ENCODE measurements at regions not wholly inside any gene's neighbourhood (a gene's known extent, or its start where the extent isn't known, plus 50 kb on each side); places are given as distances from the start of the nearest gene placed in this dataset.
A peak's percentile ranks its signal among the peaks of the same experiment; 100 is the strongest.

- intact Hi-C loops (cut with micrococcal nuclease), result no loop called here
- POLR2A ChIA-PET, result no interaction called here
- no peaks in the 10 kb centered on the region for H3K9me3 Mint-ChIP-seq (ENCODE audit: unreplicated experiment)
Measured at GRCh38 chr18:77677536-77677935, 427.9 kb downstream of the GALR1 start.

GRCh38 chr18:77679869-77680268 lies 430.2 kb downstream of the GALR1 start:
- no peak for TF ChIP-seq CTCF (IDR thresholded peaks at IDR 0.05; ENCODE audit: unreplicated experiment)
- Mint-ChIP-seq H3K4me1 (ENCODE audit: insufficient read depth, unreplicated experiment) (no peaks in the 10 kb centered on the region), H3K9me3 (ENCODE audit: unreplicated experiment) (no peaks in the 10 kb centered on the region), H3K4me3 (ENCODE audit: unreplicated experiment) (no peak overlapping the region), H3K27me3 (ENCODE audit: insufficient read depth, unreplicated experiment) (peaks cover 36% of the 10 kb centered on the region), H3K27ac (ENCODE audit: low read depth, unreplicated experiment) (no peak overlapping the region), H3K36me3 (ENCODE audit: insufficient read depth, unreplicated experiment) (no peaks in the 10 kb centered on the region)
- ChIA-PET CTCF (no interaction called here), POLR2A (no interaction called here)
- intact Hi-C loops (cut with micrococcal nuclease), result no loop called here
- no TSS peak for BruUV-seq (replicated peaks)
- no peak for DNase-seq (ENCODE audit: unreplicated experiment)

More at GRCh38 chr18:77677536-77677935, 427.9 kb downstream of the GALR1 start:
- no peaks in the 10 kb centered on the region for H3K4me1 Mint-ChIP-seq (ENCODE audit: insufficient read depth, unreplicated experiment)
- DNase-seq (ENCODE audit: unreplicated experiment), result no peak
- no TSS peak for BruUV-seq (replicated peaks)
- CTCF ChIA-PET, result interaction anchor here (0.5 kb wide), 1 partner anchor 29 kb away, joined by 3 read pairs; no protein-coding TSS in a partner anchor
- no peak overlapping the region for H3K4me3 Mint-ChIP-seq (ENCODE audit: unreplicated experiment)
- no peaks in the 10 kb centered on the region for H3K36me3 Mint-ChIP-seq (ENCODE audit: insufficient read depth, unreplicated experiment)
- H3K27ac Mint-ChIP-seq (ENCODE audit: low read depth, unreplicated experiment), result no peak overlapping the region
- no peak for TF ChIP-seq CTCF (IDR thresholded peaks at IDR 0.05; ENCODE audit: unreplicated experiment)
- H3K27me3 Mint-ChIP-seq (ENCODE audit: insufficient read depth, unreplicated experiment), result peaks cover 34% of the 10 kb centered on the region

- peak; percentile 23 for DNase-seq (ENCODE audit: unreplicated experiment)
- peaks cover 39% of the 10 kb centered on the region for H3K27me3 Mint-ChIP-seq (ENCODE audit: insufficient read depth, unreplicated experiment)
- H3K9me3 Mint-ChIP-seq (ENCODE audit: unreplicated experiment), result no peaks in the 10 kb centered on the region
- CTCF ChIA-PET, result interaction anchor here (0.6 to 1.8 kb wide), 5 partner anchors 488 to 897 kb away, joined by 3 to 4 read pairs (median 3); no protein-coding TSS in a partner anchor
- no peaks in the 10 kb centered on the region for H3K36me3 Mint-ChIP-seq (ENCODE audit: insufficient read depth, unreplicated experiment)
- H3K4me3 Mint-ChIP-seq (ENCODE audit: unreplicated experiment), result no peak overlapping the region
- no peak overlapping the region for H3K27ac Mint-ChIP-seq (ENCODE audit: low read depth, unreplicated experiment)
- BruUV-seq (replicated peaks), result no TSS peak
- intact Hi-C loops (cut with micrococcal nuclease), result loop anchor here (5.0 to 10.0 kb wide), 3 partner anchors 255 to 778 kb away; no protein-coding TSS in a partner anchor
- H3K4me1 Mint-ChIP-seq (ENCODE audit: insufficient read depth, unreplicated experiment), result no peaks in the 10 kb centered on the region
- POLR2A ChIA-PET, result no interaction called here
- no peak for TF ChIP-seq CTCF (IDR thresholded peaks at IDR 0.05; ENCODE audit: unreplicated experiment)
Measured at GRCh38 chr18:77700051-77700450, 450.4 kb downstream of the GALR1 start.

GRCh38 chr18:77701977-77702376 lies 452.3 kb downstream of the GALR1 start:
- ChIA-PET POLR2A (interaction anchor here (0.6 kb wide), 1 partner anchor 9 kb away, joined by 4 read pairs; no protein-coding TSS in a partner anchor), CTCF (interaction anchor here (0.6 to 2.2 kb wide), 8 partner anchors 35 to 898 kb away, joined by 3 to 14 read pairs (median 3); no protein-coding TSS in a partner anchor)
- no peak overlapping the region for H3K4me3 Mint-ChIP-seq (ENCODE audit: unreplicated experiment)
- no TSS peak for BruUV-seq (replicated peaks)
- H3K36me3 Mint-ChIP-seq (ENCODE audit: insufficient read depth, unreplicated experiment), result no peaks in the 10 kb centered on the region
- TF ChIP-seq CTCF (IDR thresholded peaks at IDR 0.05; ENCODE audit: unreplicated experiment), result no peak
- no peaks in the 10 kb centered on the region for H3K9me3 Mint-ChIP-seq (ENCODE audit: unreplicated experiment)
- no peak overlapping the region for H3K27ac Mint-ChIP-seq (ENCODE audit: low read depth, unreplicated experiment)
- no peak for DNase-seq (ENCODE audit: unreplicated experiment)
- peaks cover 43% of the 10 kb centered on the region for H3K27me3 Mint-ChIP-seq (ENCODE audit: insufficient read depth, unreplicated experiment)
- intact Hi-C loops (cut with micrococcal nuclease), result loop anchor here (1.0 to 10.0 kb wide), 7 partner anchors 257 to 899 kb away; no protein-coding TSS in a partner anchor
- H3K4me1 Mint-ChIP-seq (ENCODE audit: insufficient read depth, unreplicated experiment), result no peaks in the 10 kb centered on the region

Data from MCF 10A (cell line).